ENCODE measurements at regions not wholly inside any gene's neighbourhood (a gene's known extent, or its start where the extent isn't known, plus 50 kb on each side); places are given as distances from the start of the nearest gene placed in this dataset.

DNA sequence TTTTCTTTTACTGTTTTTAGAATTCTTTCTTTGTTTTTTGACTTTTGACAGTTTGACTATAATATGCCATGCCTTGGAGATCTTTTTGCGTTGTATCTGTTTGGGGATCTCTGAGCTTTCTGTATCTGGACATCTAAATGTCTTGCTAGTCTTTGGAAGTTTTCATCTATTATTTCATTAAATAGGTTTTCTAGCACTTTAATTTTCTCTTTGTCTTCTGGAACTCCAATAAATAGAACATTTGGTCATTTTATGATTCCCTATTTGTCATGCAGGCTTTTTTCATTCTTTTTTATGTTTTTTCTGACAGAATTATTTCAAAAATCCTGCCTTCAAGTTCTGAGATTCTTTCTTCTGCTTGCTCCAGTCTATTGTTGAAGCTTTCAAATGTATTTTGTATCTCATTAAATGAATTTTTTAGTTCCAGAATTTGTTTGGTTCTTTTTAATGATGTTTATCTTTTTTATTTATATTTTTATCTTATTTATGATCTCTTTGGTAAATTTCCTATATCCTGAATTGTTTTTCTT lies 201.4 kb downstream of the CHD9NB start:
- Histone ChIP-seq H3K27ac (replicated peaks in 1 of 4) (no peak overlapping the region), H3K4me3 (no peak overlapping the region), H3K4me1 (no peaks in the 10 kb centered on the region), H3K36me3 (no peaks in the 10 kb centered on the region), H3K9me3 (peaks cover 0 to 40% (median 27%) of the 10 kb centered on the region in 4 donors), H3K27me3 (no peaks in the 10 kb centered on the region)
- no peak for TF ChIP-seq POLR2A (IDR thresholded peaks at IDR 0.05; ENCODE audit: low read depth)
- no peak for TF ChIP-seq EP300 (IDR thresholded peaks at IDR 0.05)
- TF ChIP-seq POLR2AphosphoS5 (IDR thresholded peaks at IDR 0.05) = no peak
- TF ChIP-seq CTCF (IDR thresholded peaks at IDR 0.05) = no peak
- no peak for DNase-seq (ENCODE audit: extremely low spot score)
- WGBS = 53% methylated on average over 1 of the region's 1 CpG
- intact Hi-C loops (cut with DNase I) = no loop called here

DNA sequence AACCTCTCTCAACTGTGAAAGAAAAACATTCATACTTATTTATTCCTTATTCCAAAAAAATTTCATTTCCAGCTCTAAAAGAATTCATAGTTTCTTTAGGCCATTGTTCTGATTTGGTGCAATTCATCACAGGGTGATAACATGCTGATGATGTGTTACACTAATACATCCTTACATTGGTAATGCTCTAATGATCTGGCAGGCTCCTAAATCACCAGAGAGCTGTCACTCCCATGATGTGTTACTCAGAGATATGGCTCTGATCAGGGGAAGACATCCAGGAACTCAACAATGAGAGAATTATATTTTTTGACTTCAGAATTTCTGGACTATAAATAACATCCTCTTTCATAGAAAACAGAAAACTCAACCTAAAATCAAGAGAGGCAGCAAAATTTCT lies 209.3 kb downstream of the CHD9NB start:
- H3K9me3 ChIP-seq = peaks cover 0 to 15% (median 6%) of the 10 kb centered on the region in 4 donors
- H3K4me1 ChIP-seq = no peaks in the 10 kb centered on the region
- intact Hi-C loops (cut with DNase I) = no loop called here
- no peaks in the 10 kb centered on the region for H3K27me3 ChIP-seq
- no peak overlapping the region for H3K4me3 ChIP-seq
- H3K36me3 ChIP-seq = no peaks in the 10 kb centered on the region
- DNase-seq (ENCODE audit: extremely low spot score) = no peak
- H3K27ac ChIP-seq (replicated peaks in 1 of 4) = no peak overlapping the region
- TF ChIP-seq POLR2AphosphoS5 (IDR thresholded peaks at IDR 0.05) (no peak), CTCF (IDR thresholded peaks at IDR 0.05) (no peak), POLR2A (IDR thresholded peaks at IDR 0.05; ENCODE audit: low read depth) (no peak), EP300 (IDR thresholded peaks at IDR 0.05) (no peak)

- no peak for DNase-seq (ENCODE audit: extremely low spot score)
- Histone ChIP-seq H3K9me3 (no peaks in the 10 kb centered on the region), H3K36me3 (no peaks in the 10 kb centered on the region), H3K4me1 (no peaks in the 10 kb centered on the region), H3K27me3 (no peaks in the 10 kb centered on the region), H3K27ac (replicated peaks in 1 of 4) (no peak overlapping the region), H3K4me3 (no peak overlapping the region)
- intact Hi-C loops (cut with DNase I) = no loop called here
- WGBS = 27% methylated on average over 3 of the region's 3 CpGs
- no peak for TF ChIP-seq POLR2A (IDR thresholded peaks at IDR 0.05; ENCODE audit: low read depth)
- no peak for TF ChIP-seq CTCF (IDR thresholded peaks at IDR 0.05)
- TF ChIP-seq POLR2AphosphoS5 (IDR thresholded peaks at IDR 0.05) = no peak
- TF ChIP-seq EP300 (IDR thresholded peaks at IDR 0.05) = no peak
Measured at GRCh38 chr16:52837251-52837650, 215.4 kb downstream of the CHD9NB start.

DNA sequence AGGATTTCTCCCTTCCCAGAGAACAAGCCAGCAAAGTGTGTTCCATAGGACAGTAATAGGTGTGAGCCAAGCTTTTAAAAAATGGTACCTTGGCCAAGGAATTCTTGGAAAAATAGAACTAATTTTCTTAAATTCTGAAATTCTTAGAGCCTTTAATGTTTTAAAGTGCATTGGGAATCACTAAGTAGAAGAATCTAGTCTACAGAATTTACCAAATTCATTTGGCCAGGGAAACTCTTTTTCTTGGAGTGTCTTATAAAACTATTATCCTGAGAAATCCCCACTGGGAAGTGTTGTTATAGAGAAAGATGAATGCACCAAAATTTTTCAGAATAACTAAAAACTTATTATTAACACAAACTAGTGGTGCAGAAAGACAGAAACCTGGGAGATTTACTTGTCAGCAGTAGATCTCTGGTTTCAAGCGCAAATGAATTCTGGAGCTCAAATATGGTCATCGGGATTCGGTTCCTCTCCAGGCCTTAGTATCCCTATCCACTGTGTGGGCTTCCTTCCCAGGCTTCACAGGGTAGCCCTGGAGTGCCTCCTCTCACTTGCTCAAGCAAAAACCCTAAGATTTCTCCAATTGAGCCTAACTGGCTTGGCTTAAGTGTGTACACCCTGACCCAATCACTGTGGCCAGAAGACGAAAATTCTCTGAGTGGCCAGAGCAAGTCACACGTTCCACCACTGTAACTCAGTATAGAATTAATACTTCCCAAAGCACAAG lies 217.8 kb downstream of the CHD9NB start:
- H3K9me3 ChIP-seq = no peaks in the 10 kb centered on the region
- intact Hi-C loops (cut with DNase I) = no loop called here
- 75% methylated on average over 5 of the region's 5 CpGs for WGBS
- no peaks in the 10 kb centered on the region for H3K36me3 ChIP-seq
- H3K27ac ChIP-seq (replicated peaks in 1 of 4) = no peak overlapping the region
- no peak for DNase-seq (ENCODE audit: extremely low spot score)
- no peaks in the 10 kb centered on the region for H3K4me1 ChIP-seq
- no peak overlapping the region for H3K4me3 ChIP-seq
- TF ChIP-seq POLR2AphosphoS5 (IDR thresholded peaks at IDR 0.05) = no peak
- no peak for TF ChIP-seq EP300 (IDR thresholded peaks at IDR 0.05)
- no peak for TF ChIP-seq CTCF (IDR thresholded peaks at IDR 0.05)
- TF ChIP-seq POLR2A (IDR thresholded peaks at IDR 0.05; ENCODE audit: low read depth) = no peak
- H3K27me3 ChIP-seq = no peaks in the 10 kb centered on the region

DNA sequence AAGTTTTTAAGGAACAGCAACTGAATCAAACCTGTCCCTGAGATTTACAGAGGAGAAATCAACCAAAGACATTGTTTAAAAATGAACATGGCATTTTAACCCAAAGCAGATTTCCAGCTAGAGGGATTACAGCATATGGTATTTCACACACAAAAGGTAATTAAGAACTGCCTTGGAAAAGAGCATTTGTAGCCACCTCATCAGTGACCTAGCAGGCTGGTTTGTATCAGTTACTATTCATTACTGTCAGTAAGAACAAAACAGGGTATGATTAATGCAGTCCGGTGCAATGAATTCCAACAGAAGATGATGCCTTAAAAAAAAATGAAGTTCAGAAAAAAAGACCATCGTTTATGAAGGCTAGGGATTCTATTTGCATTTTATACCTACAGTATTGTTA lies 219.9 kb downstream of the CHD9NB start:
- Histone ChIP-seq H3K4me1 (no peaks in the 10 kb centered on the region), H3K4me3 (no peak overlapping the region), H3K9me3 (no peaks in the 10 kb centered on the region), H3K27me3 (no peaks in the 10 kb centered on the region), H3K36me3 (no peaks in the 10 kb centered on the region), H3K27ac (replicated peaks in 1 of 4) (no peak overlapping the region)
- intact Hi-C loops (cut with DNase I) = no loop called here
- no peak for DNase-seq (ENCODE audit: extremely low spot score)
- 16% methylated on average over 2 of the region's 2 CpGs for WGBS
- TF ChIP-seq EP300 (IDR thresholded peaks at IDR 0.05) (no peak), POLR2A (IDR thresholded peaks at IDR 0.05; ENCODE audit: low read depth) (no peak)
